A549 (cell line): ENCODE measurements at regions not wholly inside any gene's neighbourhood (a gene's known extent, or its start where the extent isn't known, plus 50 kb on each side); places are given as distances from the start of the nearest gene placed in this dataset.

Source experiments
- ATAC-seq, 2 experiments: fragments of 200-7000 bp in 1 of 2; fragments of >200 bp in 1 of 2; cut with Nextera tagmentation in 1 of 2; cut with Tn5 transposase in 1 of 2; 3 replicates each; pipeline versions ENCODE4 v1.8.0 to v1.9.1; 2018 to 2020; ENCODE audit warnings: mild to moderate bottlenecking in 1 of 2, moderate library complexity in 1 of 2
- CTCF ChIA-PET: fragments of 300-600 bp; sonication (Branson Sonifier 250); formaldehyde crosslinking; extraction: SDS; loops from one replicate; lab custom pipeline; 2021; ENCODE audit warnings: antibody characterized with exemption, inconsistent platforms; lab: Yijun Ruan, JAX
- POLR2A ChIA-PET: fragments of 350-600 bp; formaldehyde crosslinking; extraction: SDS; loops from one replicate; lab custom pipeline; 2021; ENCODE audit warnings: antibody characterized with exemption, inconsistent platforms; lab: Yijun Ruan, JAX
- DNase-seq, 2 experiments: peaks; one replicate each; pipeline versions ENCODE4 v3.0.0 to v3.0.0-alpha.2; 2011 to 2016; ENCODE audit warnings: low read depth in 1 of 2, low spot score in 1 of 2
- FAIRE-seq: peaks from 2 replicates; lab custom pipeline; 2011; peaks lifted over from hg19 to GRCh38; lab: Jason Lieb, UNC
- H3K27ac ChIP-seq, 2 experiments: fragments of >200 bp; sonication (Bioruptor Twin); formaldehyde crosslinking; 3 replicates each; pipeline ENCODE4 v1.5.1; 2016 to 2017
- H3K4me1 ChIP-seq: fragments of >200 bp; sonication (Bioruptor Twin); formaldehyde crosslinking; 3 replicates; pipeline ENCODE4 v1.6.1; 2016
- H3K4me2 ChIP-seq: fragments of >200 bp; sonication (Bioruptor Twin); formaldehyde crosslinking; 3 replicates; pipeline ENCODE4 v1.6.1; 2016
- H3K4me3 ChIP-seq: fragments of >200 bp; sonication (Bioruptor Twin); formaldehyde crosslinking; 3 replicates; pipeline ENCODE4 v1.5.1; 2016
- H3K9me3 ChIP-seq: fragments of >200 bp; sonication (Bioruptor Twin); formaldehyde crosslinking; 3 replicates; pipeline ENCODE4 v1.6.1; 2016
- CBX2 ChIP-seq: fragments of 200-600 bp; sonication (generic); IDR thresholded peaks from 2 replicates; pipeline ENCODE4 v1.6.1; 2016; ENCODE audit warnings: low read depth, mild to moderate bottlenecking, borderline replicate concordance
- CEBPB ChIP-seq, 2 experiments: fragments of >200 bp in 1 of 2; sonication (Bioruptor Twin) in 1 of 2; formaldehyde crosslinking in 1 of 2; IDR thresholded peaks; 2 replicates each; pipeline ENCODE4 v1.6.1; 2012 to 2016
- CHD2 ChIP-seq: fragments of 150-350 bp; IDR thresholded peaks from 2 replicates; pipeline ENCODE4 v1.6.1; 2014; ENCODE audit warnings: low read length; ENCODE audit not compliant: partially characterized antibody
- CHD4 ChIP-seq: fragments of 200-600 bp; sonication (generic); IDR thresholded peaks from 2 replicates; pipeline ENCODE4 v1.6.1; 2016; ENCODE audit warnings: antibody characterized with exemption, mild to moderate bottlenecking, borderline replicate concordance
- EHF ChIP-seq: fragments of 250-450 bp; sonication (Bioruptor Pico); IDR thresholded peaks from 2 replicates; pipeline ENCODE4 v1.5.0; 2020; ENCODE audit warnings: mild to moderate bottlenecking
- EHMT2 ChIP-seq: fragments of 200-600 bp; sonication (generic); IDR thresholded peaks from 2 replicates; pipeline ENCODE4 v1.6.1; 2016; ENCODE audit warnings: antibody characterized with exemption, low read depth, mild to moderate bottlenecking, moderate library complexity
- EP300 ChIP-seq, 2 experiments: fragments of >200 bp; sonication (Bioruptor Twin); formaldehyde crosslinking; IDR thresholded peaks; 2 replicates in 1 of 2; 3 replicates in 1 of 2; pipeline ENCODE4 v1.6.1; 2016 to 2017
- ESRRA ChIP-seq: fragments of 150-350 bp; IDR thresholded peaks from 2 replicates; pipeline ENCODE4 v1.6.1; 2014; ENCODE audit warnings: mild to moderate bottlenecking, low read length, borderline replicate concordance
- FOSB ChIP-seq: fragments of 250-450 bp; sonication (Bioruptor Pico); IDR thresholded peaks from 2 replicates; pipeline ENCODE4 v1.5.0; 2020; ENCODE audit warnings: mild to moderate bottlenecking, moderate library complexity
- HDAC2 ChIP-seq: fragments of 200-600 bp; sonication (generic); IDR thresholded peaks from 2 replicates; pipeline ENCODE4 v1.6.1; 2016
- HEYL ChIP-seq: fragments of 250-450 bp; sonication (Bioruptor Pico); IDR thresholded peaks from 2 replicates; pipeline ENCODE4 v1.8.0; 2021; ENCODE audit warnings: mild to moderate bottlenecking, moderate library complexity
- JUN ChIP-seq, 2 experiments: fragments of >200 bp; sonication (Bioruptor Twin); formaldehyde crosslinking; IDR thresholded peaks; 2 replicates in 1 of 2; 3 replicates in 1 of 2; pipeline ENCODE4 v1.6.1; 2016 to 2017
- JUNB ChIP-seq: fragments of >200 bp; sonication (Bioruptor Twin); formaldehyde crosslinking; IDR thresholded peaks from 2 replicates; pipeline ENCODE4 v1.6.1; 2016
- KDM1A ChIP-seq: fragments of 200-600 bp; sonication (generic); IDR thresholded peaks from 2 replicates; pipeline ENCODE4 v1.6.1; 2016; ENCODE audit warnings: low read depth, mild to moderate bottlenecking
- MAFK ChIP-seq: fragments of 450-650 bp; IDR thresholded peaks from 2 replicates; pipeline ENCODE4 v1.6.1; 2014; ENCODE audit not compliant: partially characterized antibody
- MAZ ChIP-seq: fragments of 150-350 bp; IDR thresholded peaks from 2 replicates; pipeline ENCODE4 v1.6.1; 2014; ENCODE audit warnings: antibody characterized with exemption, low read depth, low read length, borderline replicate concordance
- MYC ChIP-seq: IDR thresholded peaks from 2 replicates; pipeline ENCODE4 v1.6.1; 2012; ENCODE audit warnings: mild to moderate bottlenecking, inconsistent platforms, low read length, improper control_type of control experiment, borderline replicate concordance
- RAD21 ChIP-seq, 2 experiments: fragments of >200 bp in 1 of 2; sonication (Bioruptor Twin) in 1 of 2; formaldehyde crosslinking in 1 of 2; IDR thresholded peaks in 1 of 2; conservative IDR thresholded peaks in 1 of 2; 2 replicates in 1 of 2; 3 replicates in 1 of 2; pipeline ENCODE4 v1.6.1; 2012 to 2018; ENCODE audit warnings: inconsistent platforms in 1 of 2
- RFX5 ChIP-seq: fragments of 450-650 bp; IDR thresholded peaks from 2 replicates; pipeline ENCODE4 v1.7.1; 2014; ENCODE audit warnings: antibody characterized with exemption, mild to moderate bottlenecking, moderate library complexity
- RNF2 ChIP-seq: fragments of 200-600 bp; sonication (generic); IDR thresholded peaks from 2 replicates; pipeline ENCODE4 v1.6.1; 2016; ENCODE audit warnings: low read depth, mild to moderate bottlenecking, antibody characterized with exemption, moderate library complexity, borderline replicate concordance
- TFCP2L1 ChIP-seq: fragments of 250-450 bp; sonication (Bioruptor Pico); IDR thresholded peaks from 2 replicates; pipeline ENCODE4 v1.5.0; 2021; ENCODE audit warnings: mild to moderate bottlenecking
- TP53 ChIP-seq: fragments of 250-450 bp; sonication (Bioruptor Pico); IDR thresholded peaks from 2 replicates; pipeline ENCODE4 v1.5.0; 2021; ENCODE audit warnings: mild to moderate bottlenecking, moderate library complexity
- ZC3H11A ChIP-seq: fragments of 450-650 bp; IDR thresholded peaks from 2 replicates; pipeline ENCODE4 v1.6.1; 2014; ENCODE audit warnings: antibody characterized with exemption, mild to moderate bottlenecking
- WGBS: methylation state at CpG from one replicate; pipeline ENCODE4 v1.1.6; 2017; ENCODE audit errors: missing lambda C conversion rate; 5-methylcytosine and 5-hydroxymethylcytosine counted together
- TF ChIP-seq, protein P1 (sequence below): fragments of 250-450 bp; sonication (Bioruptor Pico); IDR thresholded peaks from 2 replicates; pipeline ENCODE4 v1.5.0; 2020; ENCODE audit warnings: low read depth, mild to moderate bottlenecking, moderate library complexity
- TF ChIP-seq, protein P2 (sequence below): fragments of 250-450 bp; sonication (Bioruptor Pico); IDR thresholded peaks from 2 replicates; pipeline ENCODE4 v1.5.0; 2021; ENCODE audit warnings: mild to moderate bottlenecking, moderate library complexity, borderline replicate concordance
- TF ChIP-seq, protein P3 (sequence below): IDR thresholded peaks from 2 replicates; pipeline ENCODE4 v1.6.1; 2012; ENCODE audit warnings: low read depth, borderline replicate concordance
- TF ChIP-seq, protein P4 (sequence below): fragments of >200 bp; sonication (Bioruptor Twin); formaldehyde crosslinking; IDR thresholded peaks from 3 replicates; pipeline ENCODE4 v1.6.1; 2016

DNA sequence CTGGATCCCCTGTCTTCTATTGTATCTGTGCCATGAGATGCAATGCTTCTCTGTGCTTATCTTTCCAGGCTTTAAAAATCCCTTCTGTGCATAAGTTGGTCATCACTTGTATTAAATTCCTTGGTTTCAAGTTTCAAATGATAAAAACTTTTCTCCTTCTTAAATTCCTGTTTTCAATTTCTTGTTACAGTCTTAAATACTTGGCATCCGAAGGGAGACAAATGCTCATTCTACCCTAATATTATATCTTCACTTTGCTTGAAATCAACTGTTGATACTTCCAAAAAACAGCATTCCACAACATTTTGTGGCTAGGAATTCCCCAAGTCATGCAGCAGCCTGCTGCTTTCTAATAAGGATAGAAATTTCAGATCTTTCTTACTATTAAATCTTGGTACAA is 413.2 kb upstream of the ACTBL2 start:
- ATAC-seq (no peak), FAIRE-seq (peak; percentile 59)

DNA sequence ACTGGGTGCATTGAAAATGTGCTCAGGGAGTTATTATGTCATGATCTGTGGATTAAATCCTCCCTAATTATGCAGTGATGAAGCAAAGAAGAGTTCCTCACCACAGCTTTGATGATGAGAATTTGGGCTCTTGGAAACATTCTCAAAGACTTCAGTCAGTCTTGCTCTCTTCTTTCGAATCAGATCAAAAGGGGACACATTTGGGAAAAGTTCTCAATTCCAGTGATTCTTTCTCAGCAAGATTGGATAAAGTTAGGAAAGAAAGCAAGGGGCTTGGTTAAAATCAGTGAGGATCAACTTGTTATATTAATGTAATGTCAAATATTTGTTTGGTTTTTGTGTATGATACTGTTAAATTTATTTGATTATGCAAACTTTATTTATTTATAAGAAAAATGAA is 411.3 kb upstream of the ACTBL2 start:
- ChIA-PET POLR2A (no interaction called here), CTCF (interaction anchor here (1.3 to 2.0 kb wide), 2 partner anchors 11 to 114 kb away, joined by 3 to 8 read pairs; no protein-coding TSS in a partner anchor)
- H3K9me3 ChIP-seq: no peaks in the 10 kb centered on the region
- DNase-seq (no peak), FAIRE-seq (no peak), ATAC-seq (no peak)
- no peak overlapping the region for H3K4me2 ChIP-seq
- H3K4me1 ChIP-seq: peaks cover 22% of the 10 kb centered on the region
- WGBS: 94% methylated on average over 1 of the region's 1 CpG
- H3K4me3 ChIP-seq: no peak overlapping the region
- TF ChIP-seq MAFK: no peak
- TF ChIP-seq, protein P1, sequence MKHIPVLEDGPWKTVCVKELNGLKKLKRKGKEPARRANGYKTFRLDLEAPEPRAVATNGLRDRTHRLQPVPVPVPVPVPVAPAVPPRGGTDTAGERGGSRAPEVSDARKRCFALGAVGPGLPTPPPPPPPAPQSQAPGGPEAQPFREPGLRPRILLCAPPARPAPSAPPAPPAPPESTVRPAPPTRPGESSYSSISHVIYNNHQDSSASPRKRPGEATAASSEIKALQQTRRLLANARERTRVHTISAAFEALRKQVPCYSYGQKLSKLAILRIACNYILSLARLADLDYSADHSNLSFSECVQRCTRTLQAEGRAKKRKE (CRISPR knock-in tag): no peak
- no peak for TF ChIP-seq ESRRA
- no peak for TF ChIP-seq CHD2
- TF ChIP-seq RFX5: no peak
- no peak for TF ChIP-seq TP53 (CRISPR knock-in tag)
- TF ChIP-seq JUN (IDR thresholded peaks at IDR 0.05): no peak
- TF ChIP-seq, protein P2, sequence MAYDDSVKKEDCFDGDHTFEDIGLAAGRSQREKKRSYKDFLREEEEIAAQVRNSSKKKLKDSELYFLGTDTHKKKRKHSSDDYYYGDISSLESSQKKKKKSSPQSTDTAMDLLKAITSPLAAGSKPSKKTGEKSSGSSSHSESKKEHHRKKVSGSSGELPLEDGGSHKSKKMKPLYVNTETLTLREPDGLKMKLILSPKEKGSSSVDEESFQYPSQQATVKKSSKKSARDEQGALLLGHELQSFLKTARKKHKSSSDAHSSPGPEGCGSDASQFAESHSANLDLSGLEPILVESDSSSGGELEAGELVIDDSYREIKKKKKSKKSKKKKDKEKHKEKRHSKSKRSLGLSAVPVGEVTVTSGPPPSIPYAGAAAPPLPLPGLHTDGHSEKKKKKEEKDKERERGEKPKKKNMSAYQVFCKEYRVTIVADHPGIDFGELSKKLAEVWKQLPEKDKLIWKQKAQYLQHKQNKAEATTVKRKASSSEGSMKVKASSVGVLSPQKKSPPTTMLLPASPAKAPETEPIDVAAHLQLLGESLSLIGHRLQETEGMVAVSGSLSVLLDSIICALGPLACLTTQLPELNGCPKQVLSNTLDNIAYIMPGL (CRISPR knock-in tag): no peak
- TF ChIP-seq, protein P3, sequence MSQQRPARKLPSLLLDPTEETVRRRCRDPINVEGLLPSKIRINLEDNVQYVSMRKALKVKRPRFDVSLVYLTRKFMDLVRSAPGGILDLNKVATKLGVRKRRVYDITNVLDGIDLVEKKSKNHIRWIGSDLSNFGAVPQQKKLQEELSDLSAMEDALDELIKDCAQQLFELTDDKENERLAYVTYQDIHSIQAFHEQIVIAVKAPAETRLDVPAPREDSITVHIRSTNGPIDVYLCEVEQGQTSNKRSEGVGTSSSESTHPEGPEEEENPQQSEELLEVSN: no peak
- TF ChIP-seq EHF: no peak
- TF ChIP-seq MYC: no peak
- TF ChIP-seq CEBPB (IDR thresholded peaks at IDR 0.05): no peak
- TF ChIP-seq RAD21 (conservative IDR thresholded peaks at IDR 0.05 in 1 of 2, IDR thresholded peaks at IDR 0.05 in 1 of 2): no peak
- no peak for TF ChIP-seq EP300 (IDR thresholded peaks at IDR 0.05)
- no peak for TF ChIP-seq EHMT2
- TF ChIP-seq HEYL: no peak
- TF ChIP-seq JUNB: no peak
- no peak for TF ChIP-seq TFCP2L1 (CRISPR knock-in tag)
- TF ChIP-seq FOSB (CRISPR knock-in tag): no peak
- no peak for TF ChIP-seq RNF2
- peak overlapping the region in 1 of 2 experiments; percentile 15; a peak in 1 of 6 replicates for H3K27ac ChIP-seq

More for the DNA sequence above, 413.2 kb upstream of the ACTBL2 start:
- DNase-seq: no peak
- Histone ChIP-seq H3K9me3 (no peaks in the 10 kb centered on the region), H3K4me1 (peaks cover 3% of the 10 kb centered on the region; the same call in 2 of the 3 replicates), H3K4me3 (no peak overlapping the region), H3K27ac (0 out of 6 replicates have a peak overlapping the region, but pooled peaks of 1 of the 2 experiments have one; percentile 9), H3K4me2 (no peak overlapping the region)
- ChIA-PET POLR2A (no interaction called here), CTCF (interaction anchor here (3.5 kb wide), 1 partner anchor 8 kb away, joined by 20 read pairs; no protein-coding TSS in a partner anchor)
- 89% methylated on average over 1 of the region's 1 CpG for WGBS
- no peak for TF ChIP-seq TP53 (CRISPR knock-in tag)
- TF ChIP-seq HDAC2: no peak
- no peak for TF ChIP-seq FOSB (CRISPR knock-in tag)
- no peak for TF ChIP-seq ZC3H11A
- TF ChIP-seq KDM1A: no peak
- no peak for TF ChIP-seq MAZ
- TF ChIP-seq MAFK: no peak
- no peak for TF ChIP-seq CHD4
- TF ChIP-seq, protein P4, sequence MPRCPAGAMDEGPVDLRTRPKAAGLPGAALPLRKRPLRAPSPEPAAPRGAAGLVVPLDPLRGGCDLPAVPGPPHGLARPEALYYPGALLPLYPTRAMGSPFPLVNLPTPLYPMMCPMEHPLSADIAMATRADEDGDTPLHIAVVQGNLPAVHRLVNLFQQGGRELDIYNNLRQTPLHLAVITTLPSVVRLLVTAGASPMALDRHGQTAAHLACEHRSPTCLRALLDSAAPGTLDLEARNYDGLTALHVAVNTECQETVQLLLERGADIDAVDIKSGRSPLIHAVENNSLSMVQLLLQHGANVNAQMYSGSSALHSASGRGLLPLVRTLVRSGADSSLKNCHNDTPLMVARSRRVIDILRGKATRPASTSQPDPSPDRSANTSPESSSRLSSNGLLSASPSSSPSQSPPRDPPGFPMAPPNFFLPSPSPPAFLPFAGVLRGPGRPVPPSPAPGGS: no peak
- TF ChIP-seq, protein P3: no peak
- TF ChIP-seq, protein P2 (CRISPR knock-in tag): no peak
- TF ChIP-seq RNF2: no peak
- no peak for TF ChIP-seq CBX2
